ENCODE measurements at regions not wholly inside any gene's neighbourhood (a gene's known extent, or its start where the extent isn't known, plus 50 kb on each side); places are given as distances from the start of the nearest gene placed in this dataset.
"Not testable (repeated sequence)": the region's sequence is repeated elsewhere in the genome, so short reads cannot be mapped to it uniquely, and the experiment has no call there.

DNA sequence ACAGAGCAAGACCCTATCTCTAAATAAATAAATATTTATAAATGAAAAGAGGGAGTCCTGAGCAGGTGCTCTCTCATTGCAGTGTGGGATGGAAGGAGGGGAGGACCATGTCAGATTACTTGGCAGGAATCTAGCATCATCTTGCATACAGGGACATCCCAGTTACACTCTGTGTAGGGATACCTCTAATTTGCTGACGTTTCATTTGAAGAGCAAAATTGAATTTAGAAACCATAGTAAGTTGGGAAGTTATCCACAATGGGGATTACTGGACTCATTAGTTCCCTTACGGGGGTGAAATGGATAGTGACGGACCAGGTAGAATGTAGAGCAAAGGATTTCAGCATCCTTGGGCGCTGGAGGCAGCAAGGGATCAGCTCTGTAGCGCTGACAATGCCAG lies 52.1 kb downstream of the ARHGEF18 start:
- H3K4me3 ChIP-seq (ENCODE audit: low read length) = no peak overlapping the region
- TF ChIP-seq, protein P1, sequence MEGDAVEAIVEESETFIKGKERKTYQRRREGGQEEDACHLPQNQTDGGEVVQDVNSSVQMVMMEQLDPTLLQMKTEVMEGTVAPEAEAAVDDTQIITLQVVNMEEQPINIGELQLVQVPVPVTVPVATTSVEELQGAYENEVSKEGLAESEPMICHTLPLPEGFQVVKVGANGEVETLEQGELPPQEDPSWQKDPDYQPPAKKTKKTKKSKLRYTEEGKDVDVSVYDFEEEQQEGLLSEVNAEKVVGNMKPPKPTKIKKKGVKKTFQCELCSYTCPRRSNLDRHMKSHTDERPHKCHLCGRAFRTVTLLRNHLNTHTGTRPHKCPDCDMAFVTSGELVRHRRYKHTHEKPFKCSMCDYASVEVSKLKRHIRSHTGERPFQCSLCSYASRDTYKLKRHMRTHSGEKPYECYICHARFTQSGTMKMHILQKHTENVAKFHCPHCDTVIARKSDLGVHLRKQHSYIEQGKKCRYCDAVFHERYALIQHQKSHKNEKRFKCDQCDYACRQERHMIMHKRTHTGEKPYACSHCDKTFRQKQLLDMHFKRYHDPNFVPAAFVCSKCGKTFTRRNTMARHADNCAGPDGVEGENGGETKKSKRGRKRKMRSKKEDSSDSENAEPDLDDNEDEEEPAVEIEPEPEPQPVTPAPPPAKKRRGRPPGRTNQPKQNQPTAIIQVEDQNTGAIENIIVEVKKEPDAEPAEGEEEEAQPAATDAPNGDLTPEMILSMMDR (conservative IDR thresholded peaks at IDR 0.05; ENCODE audit: low read length) = no peak
- DNase-seq (ENCODE audit: low read depth) = no peak

DNA sequence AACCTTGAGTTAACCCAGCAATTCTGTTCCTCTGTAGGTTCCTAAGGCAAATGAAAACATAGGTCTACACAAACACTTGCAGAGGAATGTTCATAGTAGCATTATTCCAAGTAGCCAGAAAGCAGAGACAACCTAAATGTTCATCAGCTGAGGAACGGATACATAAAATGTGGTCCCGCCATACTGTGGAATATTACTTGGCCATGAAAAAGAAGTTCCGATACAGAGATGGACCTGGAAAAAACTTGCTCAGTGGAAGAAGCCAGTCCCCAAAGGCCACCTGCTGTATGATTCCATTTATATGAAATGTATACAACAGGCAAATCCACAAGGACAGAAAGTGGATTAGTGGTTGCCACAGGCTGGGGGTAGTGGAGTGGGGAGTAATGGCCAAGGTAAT lies 53.0 kb downstream of the ARHGEF18 start:
- no peak overlapping the region for H3K4me3 ChIP-seq (ENCODE audit: low read length)
- TF ChIP-seq, protein P1 (conservative IDR thresholded peaks at IDR 0.05; ENCODE audit: low read length) = no peak
- no peak for DNase-seq (ENCODE audit: low read depth)

DNA sequence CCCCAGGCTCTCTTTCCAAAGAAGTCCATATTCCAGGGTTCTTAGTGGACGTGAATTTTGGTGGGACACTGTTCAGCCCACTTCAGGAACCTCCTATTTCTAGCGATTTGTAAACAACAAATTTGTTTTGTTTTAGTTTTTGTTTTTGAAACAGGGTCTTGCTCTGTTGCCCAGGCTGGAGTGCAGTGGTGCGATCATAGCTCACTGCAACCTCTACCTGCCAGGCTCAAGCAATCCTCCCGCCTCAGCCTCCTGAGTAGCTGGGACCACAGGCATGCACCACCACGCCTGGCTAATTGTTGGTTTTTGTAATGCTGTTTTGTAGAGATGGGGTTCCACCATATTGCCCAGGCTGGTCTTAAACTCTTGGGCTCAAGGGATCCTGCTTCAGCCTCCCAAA lies 56.7 kb downstream of the ARHGEF18 start:
- DNase-seq (ENCODE audit: low read depth); H3K4me3 ChIP-seq (ENCODE audit: low read length): not testable (repeated sequence)

DNA sequence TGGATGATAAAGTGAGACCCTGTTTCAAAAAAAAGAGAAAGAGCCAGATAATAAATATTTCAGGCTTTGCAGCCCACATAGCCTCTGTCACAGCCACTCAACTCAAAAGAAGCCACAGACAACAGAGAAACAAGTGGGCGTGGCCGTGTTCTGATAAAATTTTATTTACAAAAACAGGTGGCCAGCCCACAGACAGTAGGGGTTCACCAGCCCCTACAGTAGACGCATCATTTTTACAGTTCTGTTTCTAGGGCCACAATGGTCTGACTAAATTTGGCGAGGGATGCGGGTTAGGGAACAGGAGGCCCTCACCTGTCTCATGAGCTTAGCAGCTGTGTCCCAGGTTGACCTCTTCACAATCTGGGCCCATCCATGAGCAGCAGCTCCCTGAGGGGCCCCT lies 59.5 kb downstream of the ARHGEF18 start:
- H3K4me3 ChIP-seq (ENCODE audit: low read length) = no peak overlapping the region
- TF ChIP-seq, protein P1 (conservative IDR thresholded peaks at IDR 0.05; ENCODE audit: low read length) = no peak
- DNase-seq (ENCODE audit: low read depth) = no peak

DNA sequence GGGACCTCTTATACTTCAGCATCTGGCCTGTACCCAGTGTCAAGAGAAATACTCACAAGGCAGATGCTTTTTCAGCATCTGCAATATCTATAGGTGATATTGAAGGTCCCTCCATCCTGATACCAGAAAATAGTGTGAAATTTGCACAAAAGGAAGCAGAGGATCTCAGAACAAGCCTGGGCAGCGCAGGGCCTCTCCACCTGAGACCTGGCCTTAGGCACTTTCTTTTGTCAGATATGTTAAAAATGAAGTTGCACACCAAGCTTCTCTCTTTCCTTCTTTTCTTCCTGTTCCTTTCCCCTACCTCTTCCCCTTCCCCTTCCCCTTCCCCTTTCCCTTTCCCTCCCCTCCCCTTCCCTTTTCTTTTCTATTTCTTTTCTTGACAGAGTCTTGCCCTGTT lies 62.2 kb downstream of the ARHGEF18 start:
- DNase-seq (ENCODE audit: low read depth) = no peak

DNA sequence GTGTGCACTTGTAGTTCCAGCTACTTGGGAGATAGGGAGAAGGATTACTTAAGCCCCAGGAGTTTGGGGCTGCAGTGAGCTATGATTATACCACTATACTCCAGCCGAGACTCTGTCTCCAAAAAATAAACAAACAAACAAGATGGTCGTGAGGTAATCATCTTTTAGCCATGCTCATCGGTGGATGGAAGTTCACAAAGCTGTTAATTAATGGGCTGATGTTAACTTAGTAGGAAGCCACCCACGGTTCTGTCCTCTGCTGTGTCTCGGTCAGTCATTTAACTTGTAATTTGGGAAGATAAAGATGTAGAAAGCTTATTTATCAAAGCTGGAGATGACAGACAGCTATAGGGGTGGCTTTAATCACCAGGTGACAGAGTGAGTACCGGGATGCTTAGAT lies 64.9 kb downstream of the ARHGEF18 start:
- DNase-seq (ENCODE audit: low read depth) = no peak
- TF ChIP-seq, protein P1 (conservative IDR thresholded peaks at IDR 0.05; ENCODE audit: low read length) = no peak
- no peak overlapping the region for H3K4me3 ChIP-seq (ENCODE audit: low read length)

More for the DNA sequence above, 62.2 kb downstream of the ARHGEF18 start:
- TF ChIP-seq, protein P1 (conservative IDR thresholded peaks at IDR 0.05; ENCODE audit: low read length) = no peak
- H3K4me3 ChIP-seq (ENCODE audit: low read length) = no peak overlapping the region

DNA sequence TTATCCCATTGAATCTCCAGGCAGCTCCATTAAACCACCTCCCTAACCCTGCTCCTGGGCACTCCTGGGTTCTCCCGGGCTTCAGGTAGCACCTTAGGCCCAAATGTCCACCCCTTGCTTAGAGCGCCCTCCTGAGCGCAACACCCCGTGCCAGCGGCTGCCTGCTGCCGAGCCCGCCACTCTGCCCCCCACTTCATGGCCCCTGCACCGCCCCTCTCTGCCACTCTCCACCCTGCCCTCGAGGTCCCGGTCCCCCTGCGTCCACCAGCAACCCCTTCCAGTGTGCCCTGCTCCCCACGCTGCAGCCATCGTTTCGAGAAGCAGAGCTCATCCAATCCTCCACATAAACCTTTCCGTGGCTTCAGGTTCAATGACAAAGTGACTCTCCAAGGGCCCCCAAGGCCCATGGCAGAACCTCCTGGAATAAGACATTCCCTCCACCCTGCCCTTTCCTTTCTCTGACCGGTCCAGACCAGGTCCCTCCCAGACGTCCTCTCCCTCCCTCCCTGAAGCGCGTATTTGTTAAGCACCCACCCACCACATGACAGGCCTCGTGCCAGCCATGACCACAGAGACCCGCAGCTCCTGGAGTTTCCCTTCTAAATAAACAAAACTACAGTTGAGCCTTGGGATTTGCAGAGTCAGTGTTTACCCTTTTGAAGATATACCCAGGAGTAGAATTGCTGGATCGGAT lies 66.6 kb downstream of the ARHGEF18 start:
- no peak overlapping the region for H3K4me3 ChIP-seq (ENCODE audit: low read length)
- no peak for DNase-seq (ENCODE audit: low read depth)
- TF ChIP-seq, protein P1 (conservative IDR thresholded peaks at IDR 0.05; ENCODE audit: low read length) = no peak
